ENCODE measurements at regions not wholly inside any gene's neighbourhood (a gene's known extent, or its start where the extent isn't known, plus 50 kb on each side); places are given as distances from the start of the nearest gene placed in this dataset.

DNA sequence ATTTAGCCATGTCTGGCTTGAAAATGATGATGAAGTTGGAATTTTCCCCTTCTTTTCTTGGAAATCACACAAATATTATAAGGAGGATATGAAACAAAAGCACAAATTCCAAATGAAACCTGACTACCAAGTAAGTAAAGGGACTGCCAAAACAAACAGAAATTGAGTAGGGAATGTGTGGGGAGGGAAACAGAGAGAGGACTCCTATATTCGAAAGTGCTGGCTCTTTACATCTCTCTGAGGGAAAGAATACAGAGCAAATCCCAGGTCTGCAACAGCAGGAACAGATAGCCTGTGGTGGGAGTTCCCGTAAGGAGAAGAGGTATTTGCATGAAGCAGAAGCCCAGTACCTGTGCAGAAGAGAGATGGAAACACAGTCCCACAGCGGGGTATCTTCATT, 583.7 kb downstream of the EPM2A start:
- TF ChIP-seq CTCF (conservative IDR thresholded peaks at IDR 0.05; ENCODE audit: low read depth, low read length) (no peak), EZH2phosphoT487 (IDR thresholded peaks at IDR 0.05; ENCODE audit: borderline replicate concordance, low read length) (no peak), EZH2 (IDR thresholded peaks at IDR 0.05; ENCODE audit: low read length, unreplicated experiment) (no peak)

Data from PC-3 (cell line).